ENCODE measurements at regions not wholly inside any gene's neighbourhood (a gene's known extent, or its start where the extent isn't known, plus 50 kb on each side); places are given as distances from the start of the nearest gene placed in this dataset.
"Not testable (repeated sequence)": the region's sequence is repeated elsewhere in the genome, so short reads cannot be mapped to it uniquely, and the experiment has no call there.

DNA sequence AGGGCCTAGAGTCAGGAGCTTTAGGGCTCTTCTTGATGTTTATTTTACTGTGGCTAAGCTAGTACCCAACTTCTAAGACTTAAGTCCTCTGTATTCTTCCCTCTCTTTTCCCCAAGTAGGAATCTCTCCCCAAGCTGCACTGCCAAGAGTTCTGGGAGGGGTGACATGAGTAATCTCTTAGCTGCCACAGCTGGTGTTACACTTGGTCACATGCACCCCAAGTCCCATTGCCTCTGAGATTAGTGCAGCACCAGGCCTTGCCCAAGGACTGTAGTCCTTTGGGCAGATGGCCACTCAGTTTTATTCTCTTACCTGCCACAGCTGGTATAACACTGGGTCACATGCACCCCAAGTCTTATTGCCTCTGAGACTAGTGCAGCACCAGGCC lies 114.7 kb upstream of the RIOK2 start:
- Histone ChIP-seq H3K9me3 (no peaks in the 10 kb centered on the region), H3K4me1 (no peaks in the 10 kb centered on the region), H3K27me3 (no peaks in the 10 kb centered on the region), H3K36me3 (no peaks in the 10 kb centered on the region), H3K4me3 (replicated peaks in 1 of 3) (no peak overlapping the region), H3K27ac (no peak overlapping the region)
- TF ChIP-seq, protein P1, sequence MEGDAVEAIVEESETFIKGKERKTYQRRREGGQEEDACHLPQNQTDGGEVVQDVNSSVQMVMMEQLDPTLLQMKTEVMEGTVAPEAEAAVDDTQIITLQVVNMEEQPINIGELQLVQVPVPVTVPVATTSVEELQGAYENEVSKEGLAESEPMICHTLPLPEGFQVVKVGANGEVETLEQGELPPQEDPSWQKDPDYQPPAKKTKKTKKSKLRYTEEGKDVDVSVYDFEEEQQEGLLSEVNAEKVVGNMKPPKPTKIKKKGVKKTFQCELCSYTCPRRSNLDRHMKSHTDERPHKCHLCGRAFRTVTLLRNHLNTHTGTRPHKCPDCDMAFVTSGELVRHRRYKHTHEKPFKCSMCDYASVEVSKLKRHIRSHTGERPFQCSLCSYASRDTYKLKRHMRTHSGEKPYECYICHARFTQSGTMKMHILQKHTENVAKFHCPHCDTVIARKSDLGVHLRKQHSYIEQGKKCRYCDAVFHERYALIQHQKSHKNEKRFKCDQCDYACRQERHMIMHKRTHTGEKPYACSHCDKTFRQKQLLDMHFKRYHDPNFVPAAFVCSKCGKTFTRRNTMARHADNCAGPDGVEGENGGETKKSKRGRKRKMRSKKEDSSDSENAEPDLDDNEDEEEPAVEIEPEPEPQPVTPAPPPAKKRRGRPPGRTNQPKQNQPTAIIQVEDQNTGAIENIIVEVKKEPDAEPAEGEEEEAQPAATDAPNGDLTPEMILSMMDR (IDR thresholded peaks at IDR 0.05): no peak
- no peak for TF ChIP-seq POLR2A (IDR thresholded peaks at IDR 0.05)
- intact Hi-C loops (cut with DNase I): no loop called here
- DNase-seq: no peak

DNA sequence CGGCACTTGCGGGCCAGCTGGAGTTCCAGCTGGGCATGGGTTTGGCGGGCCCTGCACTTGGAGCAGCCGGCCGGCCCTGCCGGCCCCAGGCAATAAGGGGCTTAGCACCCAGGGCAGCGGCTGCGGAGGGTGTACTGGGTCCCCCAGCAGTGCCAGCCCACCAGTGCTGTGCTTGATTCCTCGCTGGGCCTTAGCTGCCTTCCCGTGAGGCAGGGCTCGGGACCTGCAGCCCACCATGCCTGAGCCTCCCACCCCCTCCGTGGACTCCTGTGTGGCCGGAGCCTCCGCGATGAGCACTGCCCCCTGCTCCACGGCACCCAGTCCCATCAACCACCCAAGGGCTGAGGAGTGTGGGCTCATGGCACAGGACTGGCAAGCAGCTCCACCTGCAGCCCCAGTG lies 118.1 kb upstream of the RIOK2 start:
- H3K36me3 ChIP-seq; DNase-seq; H3K4me3 ChIP-seq (replicated peaks in 1 of 3); H3K9me3 ChIP-seq; H3K27me3 ChIP-seq; H3K4me1 ChIP-seq; H3K27ac ChIP-seq; intact Hi-C loops (cut with DNase I): not testable (repeated sequence)
- WGBS, 2 donors: 80 to 92% methylated on average over 2 to 4 of the region's 16 CpGs

DNA sequence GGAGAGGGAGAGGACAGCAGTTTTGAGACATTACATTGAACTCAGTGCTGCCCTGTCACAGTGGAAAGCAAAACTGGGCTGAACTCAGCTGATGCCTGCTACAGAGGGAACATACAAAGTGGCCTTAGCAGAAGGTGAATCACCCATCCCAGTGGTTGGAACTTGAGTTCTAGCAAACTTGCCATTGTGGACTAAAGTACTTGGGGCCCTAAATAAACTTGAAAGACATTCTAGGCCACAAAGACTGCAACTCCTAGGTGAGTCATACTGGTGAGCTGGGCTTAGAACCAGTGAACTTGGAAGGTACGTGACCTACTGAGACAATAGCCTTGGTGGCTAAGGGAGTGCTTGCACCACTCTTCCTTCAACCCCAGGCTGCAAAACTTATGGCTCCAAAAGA lies 155.7 kb upstream of the RIOK2 start:
- TF ChIP-seq, protein P1 (IDR thresholded peaks at IDR 0.05): no peak
- TF ChIP-seq POLR2A (IDR thresholded peaks at IDR 0.05): no peak
- no peak for DNase-seq
- Histone ChIP-seq H3K4me3 (replicated peaks in 1 of 3) (no peak overlapping the region), H3K9me3 (no peaks in the 10 kb centered on the region), H3K27me3 (no peaks in the 10 kb centered on the region), H3K36me3 (no peaks in the 10 kb centered on the region), H3K4me1 (no peaks in the 10 kb centered on the region), H3K27ac (no peak overlapping the region)
- intact Hi-C loops (cut with DNase I): no loop called here
- WGBS, 2 donors: 87 to 100% methylated on average over 1 of the region's 1 CpG

DNA sequence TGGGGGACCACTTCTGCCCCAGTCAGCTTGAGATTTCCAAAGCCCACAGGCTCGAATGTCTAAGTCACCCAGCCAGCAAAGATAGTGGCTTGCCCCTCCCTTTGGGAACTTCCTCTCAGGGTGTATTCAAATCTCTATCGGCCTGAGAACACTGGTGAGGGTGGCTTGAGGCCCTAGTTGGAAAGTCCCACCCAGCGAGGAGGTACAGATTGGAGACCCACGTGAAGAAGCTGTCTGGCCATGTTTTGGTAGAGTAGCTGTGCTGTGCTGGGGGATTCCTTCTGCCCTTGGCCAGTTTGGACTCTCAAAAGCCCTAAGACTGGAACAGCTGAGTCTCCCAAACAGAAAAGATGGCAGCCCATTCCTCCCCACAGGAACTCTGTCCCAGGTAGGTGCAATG lies 172.7 kb upstream of the RIOK2 start:
- H3K36me3 ChIP-seq: no peaks in the 10 kb centered on the region

DNA sequence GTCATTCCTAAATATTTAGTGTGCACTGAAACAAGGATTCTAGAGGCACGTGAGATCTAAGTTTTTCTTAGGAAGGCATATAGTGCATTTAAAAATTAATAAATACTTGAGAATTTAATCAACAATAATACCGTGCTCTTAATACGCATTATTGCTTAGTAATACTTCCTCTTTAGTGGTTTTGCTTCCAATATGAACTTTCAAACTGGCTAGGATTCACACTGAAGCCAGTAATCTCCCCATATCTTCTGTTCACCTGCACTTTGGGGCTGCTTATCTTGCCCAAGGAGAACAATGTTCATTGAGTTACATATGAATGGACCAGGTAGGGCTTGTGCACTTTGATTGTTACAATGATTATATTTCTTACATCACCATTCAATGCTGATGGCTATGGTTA lies 180.5 kb upstream of the RIOK2 start:
- DNase-seq: no peak
- intact Hi-C loops (cut with DNase I): no loop called here
- H3K27ac ChIP-seq: no peak overlapping the region
- no peaks in the 10 kb centered on the region for H3K4me1 ChIP-seq
- no peaks in the 10 kb centered on the region for H3K9me3 ChIP-seq
- H3K4me3 ChIP-seq (replicated peaks in 1 of 3): no peak overlapping the region
- no peaks in the 10 kb centered on the region for H3K27me3 ChIP-seq
- WGBS, 2 donors: 76 to 86% methylated on average over 3 of the region's 3 CpGs
- no peaks in the 10 kb centered on the region for H3K36me3 ChIP-seq
- no peak for TF ChIP-seq POLR2A (IDR thresholded peaks at IDR 0.05)
- TF ChIP-seq, protein P1 (IDR thresholded peaks at IDR 0.05): no peak

More for the DNA sequence above, 172.7 kb upstream of the RIOK2 start:
- Histone ChIP-seq H3K4me3 (replicated peaks in 1 of 3) (no peak overlapping the region), H3K27me3 (no peaks in the 10 kb centered on the region), H3K4me1 (no peaks in the 10 kb centered on the region), H3K27ac (no peak overlapping the region), H3K9me3 (no peaks in the 10 kb centered on the region)
- 70 to 76% methylated on average over 4 of the region's 4 CpGs for WGBS, 2 donors
- TF ChIP-seq, protein P1 (IDR thresholded peaks at IDR 0.05): no peak
- no peak for TF ChIP-seq POLR2A (IDR thresholded peaks at IDR 0.05)
- DNase-seq: no peak
- intact Hi-C loops (cut with DNase I): no loop called here

DNA sequence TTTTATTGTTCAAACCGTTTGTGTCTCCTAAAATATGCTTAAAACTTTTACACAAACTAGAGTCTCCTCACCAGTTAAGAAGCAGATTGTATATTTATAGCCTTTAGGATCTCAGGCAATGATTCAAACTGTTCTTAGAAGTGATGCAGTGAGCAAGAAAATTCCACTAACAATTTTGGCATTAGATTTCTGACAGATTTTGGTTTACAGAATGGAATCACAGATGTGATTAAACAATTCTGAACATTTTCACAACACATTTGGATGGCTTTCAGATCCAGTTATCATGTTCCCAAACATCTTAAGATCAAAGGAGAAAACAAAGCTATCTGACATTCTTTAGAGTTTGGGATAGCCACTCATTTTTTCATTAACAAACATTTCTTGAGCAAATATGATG lies 181.7 kb upstream of the RIOK2 start:
- no peak overlapping the region for H3K4me3 ChIP-seq (replicated peaks in 1 of 3)
- no peak for TF ChIP-seq POLR2A (IDR thresholded peaks at IDR 0.05)
- TF ChIP-seq, protein P1 (IDR thresholded peaks at IDR 0.05): no peak
- no peaks in the 10 kb centered on the region for H3K36me3 ChIP-seq
- intact Hi-C loops (cut with DNase I): no loop called here
- WGBS, 2 donors: 39 to 47% methylated on average over 1 of the region's 1 CpG
- H3K27me3 ChIP-seq: no peaks in the 10 kb centered on the region
- no peak for DNase-seq
- H3K27ac ChIP-seq: no peak overlapping the region
- no peaks in the 10 kb centered on the region for H3K4me1 ChIP-seq
- H3K9me3 ChIP-seq: no peaks in the 10 kb centered on the region
